IMR-90 (cell line): ENCODE measurements at regions not wholly inside any gene's neighbourhood (a gene's known extent, or its start where the extent isn't known, plus 50 kb on each side); places are given as distances from the start of the nearest gene placed in this dataset.

Experiments used
- ATAC-seq: fragments of 200-7000 bp; cut with Tn5 transposase; 2 replicates; pipeline ENCODE4 v1.9.1; 2020; ENCODE audit warnings: low read depth, mild to moderate bottlenecking, moderate library complexity
- BruUV-seq: library from RNA; stranded (reverse); fragments of 400-500 nt; replicated peaks from 2 replicates; lab custom pipeline; 2021; lab: Mats Ljungman, UMichigan
- CTCF ChIA-PET: fragments of 300-600 bp; formaldehyde crosslinking; extraction: SDS; loops from one replicate; lab custom pipeline; 2021; ENCODE audit warnings: antibody characterized with exemption; lab: Yijun Ruan, JAX
- POLR2A ChIA-PET: fragments of 300-600 bp; sonication (Branson Sonifier 250); formaldehyde crosslinking; loops from one replicate; lab custom pipeline; 2022; ENCODE audit warnings: antibody characterized with exemption; ENCODE audit not compliant: unreplicated experiment; lab: Charles Lee
- DNase-seq: peaks from one replicate; pipeline ENCODE4 v3.0.0; 2013
- H2AFZ ChIP-seq: replicated peaks from 2 replicates; pipeline ENCODE3; 2013; ENCODE audit warnings: low read length, mild to moderate bottlenecking; ENCODE audit not compliant: poor library complexity
- H2AK5ac ChIP-seq: 2 replicates; pipeline ENCODE4 v1.6.1; 2013; ENCODE audit warnings: low read depth, low read length, inconsistent platforms
- H2AK9ac ChIP-seq: replicated peaks from 2 replicates; pipeline ENCODE3; 2013; ENCODE audit warnings: mild to moderate bottlenecking, low read depth, low read length, moderate library complexity; ENCODE audit not compliant: poor library complexity
- H2BK120ac ChIP-seq: 2 replicates; pipeline ENCODE4 v1.6.1; 2013; ENCODE audit warnings: low read depth, low read length, inconsistent platforms
- H2BK15ac ChIP-seq: 3 replicates; pipeline ENCODE4 v1.6.1; 2013; ENCODE audit warnings: low read depth, low read length, inconsistent platforms
- H2BK20ac ChIP-seq: 2 replicates; pipeline ENCODE4 v1.6.1; 2013; ENCODE audit warnings: low read depth, mild to moderate bottlenecking, inconsistent platforms, low read length, moderate library complexity
- H2BK5ac ChIP-seq: 2 replicates; pipeline ENCODE4 v1.6.1; 2013; ENCODE audit warnings: mild to moderate bottlenecking, low read depth, low read length, inconsistent platforms; ENCODE audit not compliant: poor library complexity, severe bottlenecking
- H3K14ac ChIP-seq: replicated peaks from 2 replicates; pipeline ENCODE4 v1.6.1; 2013; ENCODE audit warnings: low read depth, low read length, inconsistent platforms
- H3K18ac ChIP-seq: 2 replicates; pipeline ENCODE4 v1.6.1; 2013; ENCODE audit warnings: low read depth, low read length, control low read depth
- H3K23ac ChIP-seq: 2 replicates; pipeline ENCODE4 v1.6.1; 2013; ENCODE audit warnings: low read depth, low read length, inconsistent platforms
- H3K27ac ChIP-seq: 2 replicates; pipeline ENCODE4 v1.5.1; 2013; ENCODE audit warnings: mild to moderate bottlenecking, control low read depth, low read length; ENCODE audit not compliant: insufficient read depth
- H3K27me3 ChIP-seq: 2 replicates; pipeline ENCODE4 v1.6.1; 2013; ENCODE audit warnings: low read length; ENCODE audit not compliant: control insufficient read depth, insufficient read depth
- H3K36me3 ChIP-seq: 2 replicates; pipeline ENCODE4 v1.6.1; 2013; ENCODE audit warnings: low read length, mixed read lengths; ENCODE audit not compliant: control insufficient read depth, insufficient read depth
- H3K4ac ChIP-seq: 2 replicates; pipeline ENCODE4 v1.6.1; 2013; ENCODE audit warnings: low read depth, low read length, inconsistent platforms
- H3K4me1 ChIP-seq: 2 replicates; pipeline ENCODE4 v1.6.1; 2013; ENCODE audit warnings: low read length, mixed read lengths; ENCODE audit not compliant: control insufficient read depth, insufficient read depth
- H3K4me2 ChIP-seq: 2 replicates; pipeline ENCODE4 v1.6.1; 2013; ENCODE audit warnings: low read depth, mild to moderate bottlenecking, control low read depth, low read length, moderate library complexity
- H3K4me3 ChIP-seq: 2 replicates; pipeline ENCODE4 v1.5.1; 2013; ENCODE audit warnings: low read depth, mild to moderate bottlenecking, control low read depth, low read length, moderate library complexity; ENCODE audit not compliant: insufficient read depth
- H3K56ac ChIP-seq: 2 replicates; pipeline ENCODE4 v1.6.1; 2013; ENCODE audit warnings: low read length, inconsistent platforms; ENCODE audit not compliant: insufficient read depth; ENCODE audit errors: extremely low read depth
- H3K79me1 ChIP-seq, 2 experiments: 2 replicates each; pipeline ENCODE4 v1.6.1; 2013; ENCODE audit warnings: low read length in 2 of 2, inconsistent platforms in 1 of 2, low read depth in 1 of 2
- H3K9ac ChIP-seq: 2 replicates; pipeline ENCODE4 v1.6.1; 2013; ENCODE audit warnings: low read depth, low read length, control low read depth
- H3K9me1 ChIP-seq: 2 replicates; pipeline ENCODE4 v1.6.1; 2013; ENCODE audit warnings: low read length, inconsistent platforms; ENCODE audit not compliant: insufficient read depth
- H3K9me3 ChIP-seq: 2 replicates; pipeline ENCODE4 v1.6.1; 2013; ENCODE audit warnings: low read length; ENCODE audit not compliant: control insufficient read depth, insufficient read depth
- H4K20me1 ChIP-seq: 2 replicates; pipeline ENCODE4 v1.6.1; 2013; ENCODE audit warnings: low read length, inconsistent platforms; ENCODE audit not compliant: insufficient read depth
- H4K5ac ChIP-seq: 2 replicates; pipeline ENCODE4 v1.6.1; 2013; ENCODE audit warnings: mild to moderate bottlenecking, low read depth, low read length, control low read depth
- H4K8ac ChIP-seq, 2 experiments: 2 replicates each; pipeline ENCODE4 v1.6.1; 2013; ENCODE audit warnings: low read depth in 2 of 2, low read length in 2 of 2, control low read depth in 1 of 2, inconsistent platforms in 1 of 2
- H4K91ac ChIP-seq: 2 replicates; pipeline ENCODE4 v1.6.1; 2013; ENCODE audit warnings: low read depth, low read length, inconsistent platforms; ENCODE audit not compliant: insufficient read depth
- CHD1 ChIP-seq: IDR thresholded peaks from 2 replicates; pipeline ENCODE4 v1.6.1; 2012; ENCODE audit warnings: low read depth, low read length, improper control_type of control experiment
- ELK1 ChIP-seq: fragments of 150-350 bp; IDR thresholded peaks from 2 replicates; pipeline ENCODE4 v1.6.1; 2016; ENCODE audit warnings: low read depth, mild to moderate bottlenecking, low read length, moderate library complexity, borderline replicate concordance
- MAFK ChIP-seq: IDR thresholded peaks from 2 replicates; pipeline ENCODE4 v1.6.1; 2012; ENCODE audit warnings: low read depth, low read length, improper control_type of control experiment
- MXI1 ChIP-seq: IDR thresholded peaks from 2 replicates; pipeline ENCODE4 v1.6.1; 2012; ENCODE audit warnings: low read depth, mild to moderate bottlenecking, low read length, moderate library complexity, borderline replicate concordance
- POLR2A ChIP-seq: IDR thresholded peaks from 2 replicates; pipeline ENCODE4 v1.6.1; 2012; ENCODE audit warnings: mild to moderate bottlenecking, low read depth, low read length
- RCOR1 ChIP-seq: IDR thresholded peaks from 2 replicates; pipeline ENCODE4 v1.6.1; 2012; ENCODE audit warnings: mild to moderate bottlenecking, low read length, improper control_type of control experiment; ENCODE audit not compliant: insufficient replicate concordance
- RFX5 ChIP-seq: IDR thresholded peaks from 2 replicates; pipeline ENCODE4 v1.8.0; 2012; ENCODE audit warnings: low read depth, mild to moderate bottlenecking, low read length, moderate library complexity
- SMC3 ChIP-seq: fragments of 150-350 bp; IDR thresholded peaks from 2 replicates; pipeline ENCODE4 v1.6.1; 2016; ENCODE audit warnings: low read depth, mild to moderate bottlenecking, antibody characterized with exemption, low read length, moderate library complexity
- WGBS, 2 experiments: methylation state at CpG; one replicate each; pipeline versions ENCODE4 v1.1.5 to v1.1.7; 2013; ENCODE audit warnings: missing lambda C conversion rate in 2 of 2; ENCODE audit not compliant: insufficient read length in 1 of 2; ENCODE audit errors: extremely low coverage in 2 of 2; 5-methylcytosine and 5-hydroxymethylcytosine counted together
- dilution Hi-C: fragments of 300-500 bp; cut with HindIII; formaldehyde crosslinking; loops from one replicate; pipeline ENCODE4 v1.14.3; 2018; ENCODE audit warnings: low sequenced_read_pairs; ENCODE audit not compliant: unreplicated experiment
- in situ Hi-C: fragments of 300-500 bp; cut with MboI; formaldehyde crosslinking; loops from 3 replicates; pipeline ENCODE4 v1.14.3; 2019; ENCODE audit warnings: low sequenced_read_pairs, inconsistent platforms, mixed read lengths
- intact Hi-C: fragments of 100-400 bp; cut with micrococcal nuclease; formaldehyde crosslinking; loops from 2 replicates; pipeline ENCODE4 v1.10.0; 2022

- WGBS, 2 experiments = no CpG with 5 or more reads among the region's 4 CpGs
These were observed 133.6 kb upstream of the VCX2 start for GRCh38 chrX:8304668-8305067.

More at GRCh38 chrX:8304668-8305067, 133.6 kb upstream of the VCX2 start:
- Histone ChIP-seq H3K14ac (no peak overlapping the region), H4K20me1 (no peaks in the 10 kb centered on the region), H4K8ac (no peak overlapping the region), H3K36me3 (no peaks in the 10 kb centered on the region), H2BK5ac (no peak overlapping the region), H3K56ac (no peak overlapping the region), H3K79me1 (no peaks in the 10 kb centered on the region), H3K4me1 (no peaks in the 10 kb centered on the region), H3K27ac (no peak overlapping the region), H3K9me1 (no peaks in the 10 kb centered on the region), H3K4me2 (no peak overlapping the region), H2BK120ac (no peak overlapping the region), H3K9ac (no peak overlapping the region), H4K91ac (no peak overlapping the region), H2BK20ac (no peak overlapping the region), H2BK15ac (no peak overlapping the region), H3K18ac (no peak overlapping the region), H2AK9ac (no peak overlapping the region), H3K27me3 (no peaks in the 10 kb centered on the region), H3K4me3 (no peak overlapping the region), H2AFZ (no peak overlapping the region), H3K9me3 (peaks cover 3% of the 10 kb centered on the region; the same call in 1 of the 2 replicates), H4K5ac (no peak overlapping the region), H3K4ac (no peak overlapping the region), H3K23ac (no peak overlapping the region), H2AK5ac (no peak overlapping the region)
- in situ Hi-C loops = no loop called here
- no peak for ATAC-seq
- DNase-seq = no peak
- TF ChIP-seq RCOR1 (no peak), ELK1 (no peak), MAFK (no peak), CHD1 (no peak), MXI1 (no peak), RFX5 (no peak), SMC3 (no peak), POLR2A (no peak)
- POLR2A ChIA-PET = no interaction called here
- dilution Hi-C loops = no loop called here
- CTCF ChIA-PET = no interaction called here
- BruUV-seq = no TSS peak
- intact Hi-C loops = no loop called here
